DOHH2 (cell line): ENCODE measurements at regions not wholly inside any gene's neighbourhood (a gene's known extent, or its start where the extent isn't known, plus 50 kb on each side); places are given as distances from the start of the nearest gene placed in this dataset.

Source experiments
- EZH2phosphoT487 ChIP-seq: fragments of 200-600 bp; sonication (generic); IDR thresholded peaks from 2 replicates; pipeline ENCODE4 v1.6.1; 2017; ENCODE audit warnings: borderline replicate concordance, mild to moderate bottlenecking, antibody characterized with exemption, low read length, moderate library complexity, mixed read lengths
- TF ChIP-seq, protein P1 (sequence below): fragments of 200-600 bp; sonication (generic); IDR thresholded peaks from one replicate; pipeline ENCODE4 v1.5.1; 2014; ENCODE audit warnings: antibody characterized with exemption, mild to moderate bottlenecking, low read depth, low read length; ENCODE audit not compliant: poor library complexity, severe bottlenecking

- TF ChIP-seq, protein P1, sequence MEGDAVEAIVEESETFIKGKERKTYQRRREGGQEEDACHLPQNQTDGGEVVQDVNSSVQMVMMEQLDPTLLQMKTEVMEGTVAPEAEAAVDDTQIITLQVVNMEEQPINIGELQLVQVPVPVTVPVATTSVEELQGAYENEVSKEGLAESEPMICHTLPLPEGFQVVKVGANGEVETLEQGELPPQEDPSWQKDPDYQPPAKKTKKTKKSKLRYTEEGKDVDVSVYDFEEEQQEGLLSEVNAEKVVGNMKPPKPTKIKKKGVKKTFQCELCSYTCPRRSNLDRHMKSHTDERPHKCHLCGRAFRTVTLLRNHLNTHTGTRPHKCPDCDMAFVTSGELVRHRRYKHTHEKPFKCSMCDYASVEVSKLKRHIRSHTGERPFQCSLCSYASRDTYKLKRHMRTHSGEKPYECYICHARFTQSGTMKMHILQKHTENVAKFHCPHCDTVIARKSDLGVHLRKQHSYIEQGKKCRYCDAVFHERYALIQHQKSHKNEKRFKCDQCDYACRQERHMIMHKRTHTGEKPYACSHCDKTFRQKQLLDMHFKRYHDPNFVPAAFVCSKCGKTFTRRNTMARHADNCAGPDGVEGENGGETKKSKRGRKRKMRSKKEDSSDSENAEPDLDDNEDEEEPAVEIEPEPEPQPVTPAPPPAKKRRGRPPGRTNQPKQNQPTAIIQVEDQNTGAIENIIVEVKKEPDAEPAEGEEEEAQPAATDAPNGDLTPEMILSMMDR: no peak
- TF ChIP-seq EZH2phosphoT487: no peak
Measured at GRCh38 chr10:21298701-21299100, 226.8 kb downstream of the SKIDA1 start.
